ENCODE measurements at regions not wholly inside any gene's neighbourhood (a gene's known extent, or its start where the extent isn't known, plus 50 kb on each side); places are given as distances from the start of the nearest gene placed in this dataset.

GRCh38 chr18:25621144-25621543, 269.2 kb upstream of the ZNF521 start:
- TF ChIP-seq CTCF (IDR thresholded peaks at IDR 0.05) = no peak
- TF ChIP-seq POLR2A (IDR thresholded peaks at IDR 0.05) = no peak
- TF ChIP-seq POLR2AphosphoS5 (IDR thresholded peaks at IDR 0.05) = no peak

All from transverse colon (tissue), 4 donors.